ENCODE measurements at regions not wholly inside any gene's neighbourhood (a gene's known extent, or its start where the extent isn't known, plus 50 kb on each side); places are given as distances from the start of the nearest gene placed in this dataset.
"Not testable (repeated sequence)": the region's sequence is repeated elsewhere in the genome, so short reads cannot be mapped to it uniquely, and the experiment has no call there.

DNA sequence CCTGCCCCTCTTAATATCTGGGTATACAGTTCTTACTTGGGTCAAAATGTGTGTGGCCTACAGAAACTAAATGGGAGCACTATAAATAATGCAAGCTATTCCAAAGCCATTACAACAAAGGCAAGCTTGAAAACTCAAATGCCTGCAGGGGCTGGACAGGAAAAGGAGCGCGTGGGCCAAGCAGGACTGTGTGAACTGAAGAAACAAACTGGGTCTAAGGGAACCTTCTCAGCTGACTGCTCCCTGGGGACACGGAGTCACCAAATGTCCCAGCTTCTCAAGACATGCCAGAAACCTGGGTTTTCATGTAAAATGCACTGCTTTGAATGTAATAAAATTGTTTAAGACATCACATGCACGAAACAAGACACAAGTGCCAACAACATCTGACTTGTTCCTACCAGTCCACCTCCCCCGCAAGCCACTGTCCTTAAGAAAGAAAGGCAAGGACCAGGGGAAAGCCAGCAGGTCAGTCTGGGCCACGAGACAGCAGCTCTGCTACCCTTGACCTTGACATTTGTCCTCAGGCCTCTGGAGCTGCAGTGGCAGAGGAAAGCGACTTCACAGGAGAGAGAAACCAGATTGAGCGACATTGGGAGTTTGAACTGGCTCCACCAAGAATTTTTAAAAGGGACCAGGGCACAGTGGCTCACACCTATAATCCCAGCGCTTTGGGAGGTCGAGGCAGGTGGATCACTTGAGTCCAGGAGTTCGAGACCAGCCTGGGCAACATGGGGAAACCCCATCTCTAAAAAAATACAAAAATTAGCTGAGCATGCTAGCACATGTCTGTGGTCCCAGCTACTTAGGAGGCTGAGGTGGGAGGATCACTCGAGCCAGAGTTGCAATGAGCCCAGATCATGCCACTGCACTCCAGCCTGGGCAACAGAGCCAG is 89.7 kb upstream of the SH3BP4 start:
- no peak for DNase-seq

- not testable (repeated sequence) for DNase-seq
Measured at GRCh38 chr2:234859330-234859872, 92.4 kb upstream of the SH3BP4 start.

GRCh38 chr2:234858790-234859329 is 93.0 kb upstream of the SH3BP4 start:
- DNase-seq: no peak

GRCh38 chr2:234858145-234858544 is 93.7 kb upstream of the SH3BP4 start:
- no peak for DNase-seq

DNA sequence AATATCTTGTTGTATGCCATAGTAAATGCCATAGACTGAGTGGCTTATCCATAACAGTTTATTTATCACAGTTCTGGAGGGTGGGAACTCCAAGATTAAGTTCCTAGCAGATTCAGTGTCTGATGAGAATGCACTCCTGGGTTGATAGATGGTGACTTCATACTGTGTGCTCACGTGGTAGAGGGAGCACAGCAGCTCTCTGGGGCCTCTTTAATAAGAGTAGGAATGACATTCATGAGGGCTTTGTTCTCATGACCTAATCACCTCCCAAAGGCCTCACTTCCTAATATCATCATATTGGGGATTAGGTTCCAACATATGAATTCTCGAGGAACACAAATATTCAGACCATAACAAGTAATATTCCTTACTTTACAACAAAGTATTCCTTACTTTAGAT is 98.1 kb upstream of the SH3BP4 start:
- DNase-seq: peak; percentile 27

GRCh38 chr2:234852941-234853340 is 98.9 kb upstream of the SH3BP4 start:
- DNase-seq: no peak

DNA sequence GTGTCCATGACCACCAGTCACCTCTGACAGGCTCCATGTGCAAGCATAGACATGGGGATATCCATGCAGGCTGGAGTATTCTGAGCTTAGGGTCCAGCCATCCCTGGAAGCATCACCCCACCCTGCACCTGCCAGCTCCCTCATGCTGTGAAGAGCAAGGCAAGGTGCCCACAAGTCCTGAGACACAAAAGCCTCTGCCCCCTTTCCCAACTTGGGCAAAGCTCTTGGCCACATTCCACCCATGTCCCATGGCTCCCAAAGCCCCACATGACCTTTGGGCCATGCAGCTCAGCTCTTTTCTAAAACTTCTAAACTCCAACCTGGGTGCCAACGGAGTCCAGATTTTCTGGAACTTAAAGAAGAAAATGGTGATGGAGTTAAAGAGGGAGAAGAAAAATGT is 99.8 kb upstream of the SH3BP4 start:
- no peak for DNase-seq

- DNase-seq: no peak
Measured at GRCh38 chr2:234851451-234851850, 100.4 kb upstream of the SH3BP4 start.

DNA sequence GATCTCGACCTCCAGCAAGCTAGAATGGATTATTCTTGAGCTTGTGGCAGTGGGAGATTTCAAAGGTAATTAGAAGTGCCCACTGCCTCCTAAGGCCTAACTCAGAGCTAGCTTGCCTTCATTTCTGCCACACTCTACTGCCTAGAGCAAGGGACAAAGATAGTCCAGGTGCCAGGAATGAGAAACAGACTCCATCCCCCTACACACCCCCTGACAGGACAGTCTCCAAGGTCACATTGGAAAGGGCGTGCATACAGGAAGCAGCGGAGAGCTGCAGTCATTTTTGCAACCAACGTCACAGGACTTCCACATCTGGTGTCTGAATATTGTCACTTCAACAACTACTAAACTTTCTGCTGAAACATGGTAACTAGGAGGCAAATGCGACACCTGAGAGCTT is 101.0 kb upstream of the SH3BP4 start:
- no peak for DNase-seq

GRCh38 chr2:234849678-234850077 is 102.1 kb upstream of the SH3BP4 start:
- DNase-seq: no peak

- DNase-seq: no peak
Measured at GRCh38 chr2:234848578-234848977, 103.2 kb upstream of the SH3BP4 start.

DNA sequence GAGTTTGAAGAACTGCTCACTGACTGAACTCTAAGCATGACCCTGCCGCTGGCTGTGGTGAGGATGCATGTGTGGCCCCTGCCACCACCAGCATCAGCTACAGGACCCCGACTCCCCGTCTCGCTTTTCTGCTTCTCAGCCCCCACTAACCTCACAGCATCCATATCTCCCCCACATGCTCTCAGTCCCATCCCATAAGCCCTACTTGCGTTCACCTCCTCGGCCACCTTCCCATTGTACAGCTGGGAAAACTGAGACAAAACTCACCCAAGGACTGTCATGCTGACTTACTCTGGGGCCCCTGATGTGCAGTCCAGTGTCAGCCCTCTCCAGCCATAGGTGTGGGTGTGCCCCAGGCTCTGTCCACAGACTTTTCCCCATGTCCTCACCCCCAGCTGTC is 104.2 kb upstream of the SH3BP4 start:
- DNase-seq: no peak

GRCh38 chr2:234847364-234847635 is 104.5 kb upstream of the SH3BP4 start:
- no peak for DNase-seq

DNA sequence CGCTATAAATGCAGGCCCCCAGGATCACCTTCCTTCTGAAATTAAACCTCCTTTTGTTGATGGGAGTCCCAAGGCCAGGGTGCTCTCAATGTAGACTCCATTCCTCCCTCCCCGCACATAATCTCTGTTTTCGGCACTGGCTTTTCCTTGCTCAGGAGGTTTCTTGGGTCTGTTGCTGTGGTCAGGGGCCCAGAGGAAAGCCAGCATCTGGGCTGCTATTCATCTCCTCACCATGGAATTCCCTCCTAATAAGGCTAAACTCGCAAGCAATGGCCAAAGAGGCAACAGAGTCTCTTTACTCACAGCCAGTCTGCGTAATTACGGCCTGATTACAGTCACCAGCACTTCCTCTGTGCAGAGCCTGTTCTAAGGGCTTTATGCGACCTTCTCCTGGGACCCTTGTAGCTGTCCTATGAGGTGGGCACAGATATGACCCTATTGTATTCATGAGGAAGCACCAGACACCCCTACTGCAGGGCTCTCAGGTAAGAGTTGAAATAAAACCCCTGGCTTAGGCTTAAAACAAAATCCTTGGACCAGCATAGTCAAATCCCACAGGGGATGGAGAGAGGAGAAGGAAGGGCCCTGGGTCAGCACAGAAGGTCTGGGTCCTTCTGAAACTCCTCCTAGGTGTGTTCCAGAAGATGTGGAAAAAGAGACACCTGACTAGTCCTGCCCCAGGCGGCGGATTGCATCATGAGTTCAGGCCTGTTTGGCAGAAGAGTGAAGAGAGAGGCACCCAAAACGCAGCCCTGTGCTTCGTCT is 105.0 kb upstream of the SH3BP4 start:
- no peak for DNase-seq

DNA sequence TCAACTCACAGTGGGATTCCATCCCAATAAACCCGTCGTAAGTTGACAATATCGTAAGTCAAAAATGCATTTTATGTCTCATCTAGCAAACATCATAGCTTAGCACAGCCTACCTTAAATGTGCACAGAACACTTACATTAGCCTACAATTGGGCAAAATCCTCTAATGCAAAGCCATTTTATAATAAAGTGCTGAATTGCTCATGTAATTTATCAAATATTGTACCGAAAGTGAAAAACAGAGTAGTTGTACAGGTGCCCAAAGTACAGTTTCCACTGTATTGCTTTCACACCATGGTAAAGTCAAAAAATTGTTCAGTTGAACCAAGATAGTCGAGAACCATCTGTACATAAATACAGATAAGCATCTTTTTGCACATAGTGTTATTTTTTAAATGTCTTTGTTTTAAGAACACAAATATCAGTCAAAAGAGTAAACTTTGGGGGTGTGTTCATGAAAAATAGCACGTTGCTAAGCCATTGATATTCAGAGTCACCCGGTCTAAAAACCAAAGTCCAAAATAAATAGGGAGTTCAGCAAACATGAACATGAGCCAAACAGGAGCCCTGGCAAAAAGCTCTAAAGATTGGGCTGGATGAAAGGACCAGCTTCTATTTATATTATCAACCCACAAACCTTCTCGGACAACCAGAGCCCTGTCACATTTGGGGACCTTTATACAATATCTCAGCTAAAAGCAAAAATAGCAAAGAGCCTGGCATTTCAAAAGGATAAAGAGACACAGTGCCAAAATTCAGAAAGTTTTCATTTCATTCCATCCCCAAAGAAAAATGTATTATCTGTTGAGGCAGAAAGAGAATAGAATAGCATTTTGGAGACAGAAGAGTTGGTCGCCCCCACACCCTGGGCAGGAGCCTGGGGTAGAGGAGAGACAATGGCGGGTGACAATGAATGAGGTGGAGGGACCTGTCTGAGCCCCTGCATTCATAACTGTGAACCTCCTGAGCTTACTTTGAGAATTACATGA is 105.9 kb upstream of the SH3BP4 start:
- no peak for DNase-seq

- DNase-seq: no peak
Measured at GRCh38 chr2:234843411-234843810, 108.4 kb upstream of the SH3BP4 start.

- no peak for DNase-seq
Measured at GRCh38 chr2:234842753-234843152, 109.1 kb upstream of the SH3BP4 start.

DNA sequence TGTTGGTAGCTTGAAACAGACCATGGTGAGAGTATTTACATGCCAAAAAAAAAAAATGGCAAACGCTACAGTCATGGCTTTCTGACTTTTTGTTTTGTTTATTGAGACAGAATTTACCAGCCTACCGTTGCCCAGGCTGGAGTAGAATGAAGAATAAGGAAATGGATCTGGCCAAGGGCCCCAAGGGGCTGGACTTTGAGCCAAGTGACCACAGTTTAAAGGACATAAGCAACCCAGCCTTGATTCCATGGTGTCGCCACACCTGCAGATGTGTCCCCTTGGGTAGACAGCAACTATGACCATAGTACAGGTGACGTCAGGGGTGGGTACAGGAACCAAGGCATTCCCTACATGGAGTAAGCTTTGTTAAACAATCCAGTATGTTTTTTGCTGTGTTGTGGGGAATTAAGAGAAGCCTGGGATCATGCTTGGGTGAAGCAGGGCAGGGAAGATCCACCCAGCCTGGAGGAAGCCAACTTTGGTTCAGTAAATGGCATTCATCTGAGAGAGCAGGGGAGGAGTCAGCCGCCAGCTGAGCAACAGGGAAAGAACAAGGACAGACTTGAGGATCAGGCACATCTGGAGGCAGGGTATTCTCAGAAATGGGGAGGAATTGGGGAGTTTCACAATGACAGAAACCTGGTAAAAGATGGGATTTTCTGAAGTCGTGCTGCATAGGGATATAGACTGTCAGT is 110.3 kb upstream of the SH3BP4 start:
- DNase-seq: no peak

DNA sequence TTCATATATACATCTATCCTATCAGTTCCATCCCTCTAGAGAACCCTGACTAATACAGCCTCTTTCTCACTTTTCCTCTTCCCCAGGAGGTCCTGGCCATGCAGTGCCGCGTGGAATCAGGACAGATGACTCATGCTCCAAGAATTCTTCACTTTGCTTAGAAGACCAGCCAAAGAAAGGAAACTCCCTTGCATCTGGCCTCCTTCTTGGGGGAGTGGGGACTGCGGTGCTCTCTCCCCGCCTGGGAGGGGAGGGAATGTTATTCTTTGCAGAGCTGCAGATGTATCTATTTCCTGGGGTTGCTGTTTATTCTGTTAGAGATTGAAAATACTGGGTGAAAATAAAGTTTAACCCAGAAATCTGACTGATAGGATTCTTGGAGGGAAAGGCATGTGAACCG is 111.5 kb upstream of the SH3BP4 start:
- peak; percentile 84 for DNase-seq

DNA sequence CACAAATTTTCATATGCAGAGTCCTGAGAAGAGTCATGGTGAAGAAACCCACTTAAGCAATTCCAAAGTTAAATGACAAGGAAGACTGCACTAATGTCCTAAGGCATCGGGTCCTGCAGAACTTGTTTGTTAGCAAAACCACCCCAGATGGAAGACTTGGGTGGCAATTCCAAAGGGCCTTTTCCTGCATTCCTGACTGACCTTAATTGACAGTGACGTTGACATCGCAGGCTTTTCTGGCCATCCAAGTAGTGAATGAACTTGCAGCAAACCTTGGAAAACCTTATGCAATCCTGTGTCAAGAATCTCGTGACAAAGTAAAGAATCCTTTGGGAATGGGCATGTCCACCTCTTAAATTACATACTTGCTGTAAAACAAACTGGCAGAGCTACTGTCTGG is 112.5 kb upstream of the SH3BP4 start:
- no peak for DNase-seq

GRCh38 chr2:234836271-234836670 is 115.5 kb upstream of the SH3BP4 start:
- no peak for DNase-seq

DNA sequence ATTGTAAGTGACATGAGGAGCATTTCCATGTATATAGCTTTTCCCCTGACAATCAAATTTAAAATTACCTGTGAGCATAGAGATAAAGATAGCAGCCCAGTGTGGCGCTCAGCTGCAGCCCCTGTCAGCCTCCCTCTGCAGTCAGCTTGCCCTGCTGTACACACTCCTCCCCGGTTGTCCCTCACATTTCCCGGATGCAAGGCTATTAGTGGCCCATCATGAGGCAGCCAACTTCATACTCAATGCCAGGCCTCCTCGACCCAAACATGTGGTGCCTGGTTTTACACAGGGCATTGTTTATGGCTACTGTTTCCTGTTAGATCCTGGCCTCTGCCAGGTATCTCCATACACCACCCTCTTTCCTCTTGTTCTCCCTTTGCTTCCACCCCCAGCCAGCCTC is 116.1 kb upstream of the SH3BP4 start:
- no peak for DNase-seq

Measured in eye (tissue), 1 donor.